ENCODE measurements at regions not wholly inside any gene's neighbourhood (a gene's known extent, or its start where the extent isn't known, plus 50 kb on each side); places are given as distances from the start of the nearest gene placed in this dataset.

DNA sequence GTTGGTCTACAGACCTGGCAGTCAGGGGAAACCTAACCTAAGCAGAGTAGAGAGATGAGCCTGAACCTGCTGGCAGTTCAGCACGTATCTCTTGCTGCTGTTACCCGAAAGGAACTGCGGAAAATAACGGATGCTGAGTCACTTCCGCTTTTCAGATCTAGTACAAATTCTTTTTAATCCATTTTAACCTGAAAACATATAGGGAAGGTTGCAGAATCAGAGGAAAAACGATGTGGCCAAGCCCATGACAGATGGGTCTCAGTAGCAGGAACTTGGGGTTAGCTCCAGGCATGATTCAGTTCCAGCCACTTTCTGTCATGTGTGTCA is 120.7 kb upstream of the ADRA1D start:
- ATAC-seq (peak; percentile 96), DNase-seq (peak; percentile 78)
- Mint-ChIP-seq H3K9me3 (ENCODE audit: low read depth) (no peaks in the 10 kb centered on the region), H3K4me3 (peak overlapping the region; percentile 13), H3K4me1 (peaks cover 33% of the 10 kb centered on the region), H3K36me3 (ENCODE audit: low read depth) (peaks cover 2% of the 10 kb centered on the region), H3K27ac (peak overlapping the region; percentile 92), H3K27me3 (no peaks in the 10 kb centered on the region)
- POLR2A ChIA-PET: interaction anchor here (0.7 kb wide), 1 partner anchor 406 kb away, joined by 9 read pairs; no protein-coding TSS in a partner anchor
- CTCF ChIA-PET: no interaction called here
- intact Hi-C loops (cut with DNase I, micrococcal nuclease): no loop called here

DNA sequence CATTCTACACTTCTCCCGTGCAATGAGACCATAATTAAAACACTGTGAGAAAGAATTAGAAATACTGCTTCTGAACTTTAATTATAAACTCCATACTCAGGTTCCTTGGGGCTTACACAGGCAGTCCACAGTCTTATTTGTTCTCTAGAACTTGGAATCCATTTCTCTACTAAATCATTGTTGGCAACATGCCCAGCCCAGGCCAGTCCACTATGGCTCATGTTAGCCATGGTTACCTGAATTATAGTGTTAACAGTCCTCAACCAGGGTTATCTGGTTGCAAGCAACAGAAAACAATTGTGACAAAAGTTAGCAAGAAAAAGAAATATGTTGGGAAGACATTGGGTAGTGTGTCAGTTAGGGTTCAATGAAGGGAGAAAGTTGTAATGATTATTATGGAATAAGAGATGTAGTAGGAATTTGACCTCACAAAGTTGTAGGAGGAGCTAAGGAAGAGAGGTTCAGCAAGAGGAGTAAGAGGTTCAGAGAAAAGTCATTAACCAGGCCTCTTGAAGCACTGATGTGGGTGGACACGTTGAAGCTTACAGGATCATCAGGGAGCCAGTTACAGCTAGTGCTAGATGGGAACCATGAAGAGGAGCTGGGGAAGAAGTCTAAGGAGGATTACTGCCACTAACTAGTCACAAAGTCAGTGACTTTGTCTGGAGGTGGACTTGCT is 120.2 kb upstream of the ADRA1D start:
- H3K9me3 Mint-ChIP-seq (ENCODE audit: low read depth): no peaks in the 10 kb centered on the region
- ATAC-seq (no peak), DNase-seq (peak; percentile 8)
- H3K27ac Mint-ChIP-seq: peak overlapping the region; percentile 92
- peak overlapping the region; percentile 13 for H3K4me3 Mint-ChIP-seq
- H3K36me3 Mint-ChIP-seq (ENCODE audit: low read depth): peaks cover 2% of the 10 kb centered on the region
- POLR2A ChIA-PET: no interaction called here
- H3K4me1 Mint-ChIP-seq: peaks cover 32% of the 10 kb centered on the region
- no peaks in the 10 kb centered on the region for H3K27me3 Mint-ChIP-seq
- intact Hi-C loops (cut with DNase I, micrococcal nuclease): no loop called here
- CTCF ChIA-PET: no interaction called here

DNA sequence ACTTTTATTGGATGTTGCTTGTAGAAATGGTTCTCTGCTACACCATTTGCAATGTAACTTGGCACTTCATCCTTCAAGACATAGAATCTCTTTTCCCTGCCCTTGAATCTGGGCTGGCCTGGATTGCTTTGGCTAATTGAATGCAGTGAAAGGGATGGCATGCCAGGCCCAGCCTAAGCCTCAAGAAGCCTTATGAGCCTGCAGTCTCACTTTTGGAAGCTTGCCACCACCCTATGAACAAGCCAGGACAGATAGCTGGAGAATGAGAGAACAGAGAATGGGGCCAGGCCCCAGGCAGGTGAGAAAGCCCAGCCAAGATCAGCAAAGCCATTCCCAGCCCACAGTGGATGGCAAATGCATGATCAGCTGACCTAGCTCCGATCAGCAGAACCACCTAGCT is 117.0 kb upstream of the ADRA1D start:
- Mint-ChIP-seq H3K4me3 (no peak overlapping the region), H3K4me1 (peaks cover 23% of the 10 kb centered on the region), H3K9me3 (ENCODE audit: low read depth) (no peaks in the 10 kb centered on the region), H3K36me3 (ENCODE audit: low read depth) (peaks cover 2% of the 10 kb centered on the region), H3K27me3 (no peaks in the 10 kb centered on the region), H3K27ac (no peak overlapping the region)
- POLR2A ChIA-PET: no interaction called here
- intact Hi-C loops (cut with DNase I, micrococcal nuclease): no loop called here
- CTCF ChIA-PET: no interaction called here
- DNase-seq (no peak), ATAC-seq (no peak)

DNA sequence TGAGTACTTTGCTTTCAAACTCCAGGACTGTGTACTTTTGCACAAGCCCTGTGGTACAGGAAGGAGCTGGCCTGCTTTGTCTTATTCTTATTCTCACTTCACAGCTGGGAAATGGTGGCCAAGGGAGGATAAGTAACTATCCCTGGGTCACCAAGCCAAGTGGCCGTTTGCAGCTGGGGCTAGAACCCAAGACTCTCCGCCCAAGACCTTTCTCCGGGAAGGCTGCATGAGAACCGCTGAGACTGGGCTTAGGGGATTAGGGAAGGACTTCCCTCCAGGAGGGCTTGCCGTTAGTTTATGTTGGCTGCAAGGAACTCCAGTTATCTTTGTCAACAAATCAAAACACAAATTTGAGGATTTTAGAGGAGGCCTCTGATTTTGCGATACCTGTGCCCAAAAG is 109.5 kb upstream of the ADRA1D start:
- ChIA-PET CTCF (no interaction called here), POLR2A (interaction anchor here (0.6 kb wide), 1 partner anchor 26 kb away, joined by 3 read pairs; no protein-coding TSS in a partner anchor)
- H3K4me1 Mint-ChIP-seq: no peaks in the 10 kb centered on the region
- no peak for ATAC-seq
- H3K27me3 Mint-ChIP-seq: peaks cover 8% of the 10 kb centered on the region
- no peak for DNase-seq
- H3K9me3 Mint-ChIP-seq (ENCODE audit: low read depth): peaks cover under 1% of the 10 kb centered on the region
- H3K27ac Mint-ChIP-seq: no peak overlapping the region
- H3K4me3 Mint-ChIP-seq: no peak overlapping the region
- H3K36me3 Mint-ChIP-seq (ENCODE audit: low read depth): no peaks in the 10 kb centered on the region
- intact Hi-C loops (cut with DNase I, micrococcal nuclease): no loop called here

DNA sequence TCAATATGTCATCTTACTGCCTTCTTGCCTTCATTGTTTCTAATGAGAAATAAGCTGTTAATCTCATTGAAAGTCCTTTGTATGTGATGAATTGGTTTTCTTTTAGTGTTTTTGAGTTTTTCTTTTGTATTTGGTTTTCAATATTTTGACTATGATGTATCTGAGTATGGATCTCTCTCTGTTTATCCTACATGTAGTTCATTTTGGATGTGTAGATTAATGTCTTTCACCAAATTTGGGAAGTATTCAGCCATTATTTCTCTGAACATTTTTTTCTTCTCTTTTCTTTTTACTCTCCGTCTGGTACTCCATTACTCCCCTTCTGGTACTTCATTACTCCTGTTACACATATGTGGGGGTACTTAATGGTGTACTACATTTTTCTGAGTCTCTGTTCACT is 103.3 kb upstream of the ADRA1D start:
- no peak for ATAC-seq
- no peaks in the 10 kb centered on the region for H3K36me3 Mint-ChIP-seq (ENCODE audit: low read depth)
- peaks cover 6% of the 10 kb centered on the region for H3K9me3 Mint-ChIP-seq (ENCODE audit: low read depth)
- ChIA-PET CTCF (no interaction called here), POLR2A (no interaction called here)
- H3K27ac Mint-ChIP-seq: no peak overlapping the region
- no peak for DNase-seq
- intact Hi-C loops (cut with DNase I, micrococcal nuclease): no loop called here
- peaks cover 23% of the 10 kb centered on the region for H3K27me3 Mint-ChIP-seq
- H3K4me1 Mint-ChIP-seq: no peaks in the 10 kb centered on the region
- H3K4me3 Mint-ChIP-seq: no peak overlapping the region

DNA sequence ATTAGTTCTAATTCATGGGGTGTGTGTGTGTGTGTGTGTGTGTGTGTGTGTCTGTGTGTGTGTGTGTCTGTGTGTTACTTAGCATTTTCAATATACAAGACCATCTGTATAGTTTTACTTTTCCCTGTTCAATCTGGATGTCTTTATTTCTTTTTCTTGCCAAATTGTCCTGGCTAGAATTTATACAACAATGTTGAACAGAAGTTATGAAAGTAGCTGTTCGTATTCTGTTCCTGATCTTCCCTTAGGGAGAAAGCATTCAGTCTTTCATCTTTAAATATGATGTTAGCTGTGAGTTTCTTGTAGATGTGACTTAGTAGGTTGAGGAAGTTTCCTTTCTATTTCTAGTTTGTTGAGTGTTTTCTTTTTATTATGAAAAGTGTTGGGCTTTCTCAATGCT is 101.0 kb upstream of the ADRA1D start:
- no peak for ATAC-seq
- Mint-ChIP-seq H3K9me3 (ENCODE audit: low read depth) (peaks cover 6% of the 10 kb centered on the region), H3K4me3 (no peak overlapping the region), H3K4me1 (no peaks in the 10 kb centered on the region), H3K27me3 (peaks cover 22% of the 10 kb centered on the region), H3K27ac (no peak overlapping the region), H3K36me3 (ENCODE audit: low read depth) (no peaks in the 10 kb centered on the region)
- ChIA-PET POLR2A (no interaction called here), CTCF (interaction anchor here (0.6 kb wide), 1 partner anchor 164 kb away, joined by 3 read pairs; no protein-coding TSS in a partner anchor)
- intact Hi-C loops (cut with DNase I, micrococcal nuclease): no loop called here
- DNase-seq: no peak

DNA sequence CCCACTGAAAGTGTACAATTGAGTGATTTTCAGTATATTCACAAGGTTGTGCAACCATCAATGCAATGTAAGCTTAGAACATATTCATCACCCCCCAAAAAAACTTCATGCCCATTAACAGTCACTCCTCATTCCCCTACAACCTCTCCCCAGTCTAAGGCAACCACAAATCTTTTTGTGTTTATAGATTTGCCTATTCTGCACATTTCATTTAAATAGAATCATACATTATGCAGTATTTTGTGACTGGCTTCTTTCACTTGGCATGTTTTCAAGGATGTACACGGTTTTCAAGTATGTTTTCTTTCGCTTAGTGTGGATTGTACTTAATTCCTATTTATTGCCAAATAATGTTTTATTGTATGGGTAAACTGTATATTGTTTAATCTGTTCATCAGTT is 95.6 kb upstream of the ADRA1D start:
- no peaks in the 10 kb centered on the region for H3K9me3 Mint-ChIP-seq (ENCODE audit: low read depth)
- ATAC-seq (no peak), DNase-seq (no peak)
- H3K4me3 Mint-ChIP-seq: no peak overlapping the region
- POLR2A ChIA-PET: no interaction called here
- H3K36me3 Mint-ChIP-seq (ENCODE audit: low read depth): no peaks in the 10 kb centered on the region
- intact Hi-C loops (cut with DNase I, micrococcal nuclease): no loop called here
- peaks cover 22% of the 10 kb centered on the region for H3K27me3 Mint-ChIP-seq
- H3K27ac Mint-ChIP-seq: no peak overlapping the region
- CTCF ChIA-PET: interaction anchor here (0.7 to 1.0 kb wide), 2 partner anchors 13 to 23 kb away, joined by 3 to 4 read pairs; no protein-coding TSS in a partner anchor
- no peaks in the 10 kb centered on the region for H3K4me1 Mint-ChIP-seq

DNA sequence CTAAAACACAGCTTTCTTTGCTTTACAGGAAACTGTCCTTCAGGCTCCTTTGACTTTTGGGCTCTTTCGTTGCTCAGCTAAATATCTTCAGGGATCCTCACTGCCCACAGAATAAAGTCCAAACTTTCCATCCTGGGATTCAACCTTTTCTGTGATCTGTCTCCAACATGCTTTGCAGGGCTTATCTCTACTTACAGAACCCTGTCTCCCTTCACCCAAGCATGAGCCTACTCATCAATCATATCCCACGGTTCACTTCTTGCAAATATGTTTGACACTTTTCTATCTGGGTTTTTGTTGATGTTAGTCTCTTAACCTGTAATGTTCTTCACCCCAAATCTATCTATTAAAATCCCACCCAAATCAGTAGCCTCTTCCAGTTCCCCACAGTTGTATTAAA is 93.5 kb upstream of the ADRA1D start:
- CTCF ChIA-PET: interaction anchor here (1.1 kb wide), 1 partner anchor 11 kb away, joined by 3 read pairs; no protein-coding TSS in a partner anchor
- ATAC-seq: no peak

DNA sequence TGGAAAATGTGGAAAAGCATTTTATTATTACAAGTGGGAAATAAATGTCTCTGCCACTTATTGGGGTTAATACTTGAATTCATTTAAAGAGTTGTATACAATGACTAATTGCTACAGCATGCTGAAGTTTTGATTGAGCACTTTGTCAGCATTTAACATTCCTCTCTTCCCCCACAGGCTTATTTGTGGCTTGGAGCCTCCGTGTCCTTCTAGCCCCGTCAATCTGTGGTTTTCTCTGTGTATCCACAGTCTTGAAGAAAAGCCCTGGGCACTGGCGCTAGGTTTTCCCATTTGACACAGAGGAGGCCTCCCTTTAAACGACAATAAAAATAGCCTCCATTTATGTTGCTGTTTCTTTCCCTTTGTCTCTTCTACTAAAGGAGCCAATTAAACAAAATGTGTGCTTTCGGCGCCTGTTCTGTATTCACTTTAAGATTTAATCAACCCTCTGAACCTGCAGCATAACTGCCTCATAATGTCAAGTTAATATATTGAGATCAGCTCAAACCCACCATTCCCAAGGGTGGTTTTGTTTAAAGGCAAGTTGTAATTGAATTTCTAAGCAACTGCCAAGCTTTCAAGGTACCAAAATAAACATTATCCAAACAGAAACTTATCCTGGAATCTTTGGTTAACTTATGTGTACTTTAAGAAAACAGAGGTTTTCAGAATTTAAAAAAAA is 92.9 kb upstream of the ADRA1D start:
- H3K4me3 Mint-ChIP-seq: no peak overlapping the region
- no peak overlapping the region for H3K27ac Mint-ChIP-seq
- CTCF ChIA-PET: interaction anchor here (1.1 kb wide), 1 partner anchor 12 kb away, joined by 3 read pairs; no protein-coding TSS in a partner anchor
- H3K36me3 Mint-ChIP-seq (ENCODE audit: low read depth): no peaks in the 10 kb centered on the region
- POLR2A ChIA-PET: interaction anchor here (0.6 kb wide), 1 partner anchor 52 kb away, joined by 4 read pairs; no protein-coding TSS in a partner anchor
- no peak for ATAC-seq
- H3K9me3 Mint-ChIP-seq (ENCODE audit: low read depth): no peaks in the 10 kb centered on the region
- peaks cover 14% of the 10 kb centered on the region for H3K27me3 Mint-ChIP-seq
- no peak for DNase-seq
- intact Hi-C loops (cut with DNase I, micrococcal nuclease): no loop called here
- H3K4me1 Mint-ChIP-seq: no peaks in the 10 kb centered on the region

More for the DNA sequence above, 93.5 kb upstream of the ADRA1D start:
- H3K4me1 Mint-ChIP-seq: no peaks in the 10 kb centered on the region
- peaks cover 18% of the 10 kb centered on the region for H3K27me3 Mint-ChIP-seq
- H3K36me3 Mint-ChIP-seq (ENCODE audit: low read depth): no peaks in the 10 kb centered on the region
- no peak overlapping the region for H3K27ac Mint-ChIP-seq
- H3K4me3 Mint-ChIP-seq: no peak overlapping the region
- POLR2A ChIA-PET: no interaction called here
- DNase-seq: no peak
- intact Hi-C loops (cut with DNase I, micrococcal nuclease): no loop called here
- H3K9me3 Mint-ChIP-seq (ENCODE audit: low read depth): no peaks in the 10 kb centered on the region

DNA sequence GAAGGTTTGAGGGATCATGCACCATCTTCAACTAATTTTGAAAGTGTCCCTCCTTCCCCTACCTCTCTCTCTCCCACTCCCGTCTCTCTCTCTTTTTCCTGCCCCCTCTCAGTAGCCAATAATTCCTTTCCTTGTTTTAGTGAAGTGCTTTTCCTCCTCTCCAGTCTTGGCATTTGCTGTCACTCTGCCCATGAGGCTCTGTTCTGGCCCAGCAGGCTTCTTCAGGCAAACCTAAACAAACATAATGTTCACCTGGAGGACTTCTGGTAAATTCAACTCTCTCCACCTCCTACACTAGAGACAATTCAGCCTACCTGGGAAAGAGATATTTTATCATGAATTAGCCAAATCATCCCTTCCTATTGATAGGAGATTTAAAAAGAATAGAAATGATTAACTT is 86.6 kb upstream of the ADRA1D start:
- no peak overlapping the region for H3K4me3 Mint-ChIP-seq
- no peaks in the 10 kb centered on the region for H3K36me3 Mint-ChIP-seq (ENCODE audit: low read depth)
- H3K9me3 Mint-ChIP-seq (ENCODE audit: low read depth): no peaks in the 10 kb centered on the region
- CTCF ChIA-PET: no interaction called here
- POLR2A ChIA-PET: no interaction called here
- H3K27ac Mint-ChIP-seq: no peak overlapping the region
- no peak for DNase-seq
- H3K4me1 Mint-ChIP-seq: no peaks in the 10 kb centered on the region
- peaks cover 19% of the 10 kb centered on the region for H3K27me3 Mint-ChIP-seq
- intact Hi-C loops (cut with DNase I, micrococcal nuclease): no loop called here
- ATAC-seq: no peak

DNA sequence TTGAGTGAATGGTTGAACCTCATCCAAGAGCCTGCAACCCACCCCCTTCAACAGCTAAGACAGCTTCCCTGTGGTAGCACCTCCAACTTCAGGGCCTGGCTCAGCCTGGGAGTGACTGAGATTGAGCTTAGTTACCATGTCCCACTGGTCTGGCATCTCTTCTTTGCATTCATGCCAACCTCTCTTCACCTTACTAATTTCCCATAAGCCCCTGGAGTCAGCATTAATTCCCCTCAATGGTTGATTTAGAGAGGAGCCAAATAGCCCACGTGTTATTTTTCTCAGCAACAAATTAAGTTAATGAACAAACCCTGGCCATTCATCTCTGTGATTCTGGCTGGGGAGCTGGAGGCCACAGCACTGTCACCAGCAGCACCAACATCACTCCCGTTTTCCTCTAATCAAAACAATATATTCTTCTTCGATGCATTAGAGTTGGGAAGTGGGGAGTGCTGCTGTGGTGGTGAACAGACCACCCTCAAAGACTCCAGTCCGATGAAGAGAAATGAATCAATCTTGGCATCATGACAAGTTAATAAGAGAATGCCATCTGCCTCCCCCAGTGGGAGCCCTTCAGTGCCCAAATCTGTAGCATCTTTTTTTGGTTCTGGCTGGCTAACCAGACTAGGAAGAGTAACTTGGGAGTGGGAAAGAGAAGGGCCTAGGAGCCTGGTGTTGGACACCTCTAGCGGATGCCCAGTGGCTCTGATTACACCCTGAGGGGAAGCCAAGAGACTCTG is 83.2 kb upstream of the ADRA1D start:
- ChIA-PET POLR2A (no interaction called here), CTCF (interaction anchor here (0.6 to 1.3 kb wide), 4 partner anchors 12 to 655 kb away, joined by 3 to 5 read pairs (median 4); no protein-coding TSS in a partner anchor)
- Mint-ChIP-seq H3K4me1 (no peaks in the 10 kb centered on the region), H3K27me3 (peaks cover 12% of the 10 kb centered on the region), H3K36me3 (ENCODE audit: low read depth) (no peaks in the 10 kb centered on the region), H3K9me3 (ENCODE audit: low read depth) (no peaks in the 10 kb centered on the region), H3K27ac (no peak overlapping the region), H3K4me3 (no peak overlapping the region)
- intact Hi-C loops (cut with DNase I, micrococcal nuclease): no loop called here
- ATAC-seq: no peak
- DNase-seq: no peak

DNA sequence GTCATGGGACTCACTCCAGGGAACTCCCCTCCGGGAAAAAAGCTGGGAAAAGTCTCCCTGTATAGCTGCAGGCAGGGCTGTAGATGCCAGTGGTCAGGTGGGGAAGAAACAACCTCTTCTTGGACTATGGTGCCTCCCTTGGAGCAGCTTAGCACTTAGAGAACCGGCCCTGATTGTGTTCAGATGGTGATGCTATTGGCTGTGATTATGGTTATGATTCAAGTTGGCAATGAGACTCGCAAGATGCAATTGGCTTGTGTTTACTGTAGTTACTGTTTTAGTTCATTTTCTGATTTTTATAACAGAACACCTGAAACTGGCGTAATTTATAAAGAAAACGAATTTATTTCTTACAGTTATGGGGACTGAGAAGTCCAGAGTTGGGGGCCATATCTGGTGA is 80.9 kb upstream of the ADRA1D start:
- intact Hi-C loops (cut with DNase I, micrococcal nuclease): no loop called here
- H3K36me3 Mint-ChIP-seq (ENCODE audit: low read depth): no peaks in the 10 kb centered on the region
- H3K4me3 Mint-ChIP-seq: no peak overlapping the region
- no peak for ATAC-seq
- peaks cover 12% of the 10 kb centered on the region for H3K27me3 Mint-ChIP-seq
- no peaks in the 10 kb centered on the region for H3K4me1 Mint-ChIP-seq
- H3K27ac Mint-ChIP-seq: no peak overlapping the region
- CTCF ChIA-PET: no interaction called here
- no peaks in the 10 kb centered on the region for H3K9me3 Mint-ChIP-seq (ENCODE audit: low read depth)
- POLR2A ChIA-PET: no interaction called here
- no peak for DNase-seq

Measured in activated CD4-positive, alpha-beta T cell treated with anti-CD3 and anti-CD28 coated beads for 36 hours (primary cell).